Neural crest cell (in vitro differentiated cells): ENCODE measurements at regions not wholly inside any gene's neighbourhood (a gene's known extent, or its start where the extent isn't known, plus 50 kb on each side); places are given as distances from the start of the nearest gene placed in this dataset.

Source experiments
- DNase-seq: peaks from one replicate; pipeline ENCODE4 v3.0.0; 2021; ENCODE audit warnings: low read depth, mixed read lengths, low spot score
- H3K27ac Mint-ChIP-seq: one replicate; pipeline ENCODE4 v1.8.0; 2021; ENCODE audit warnings: mild to moderate bottlenecking, mixed read lengths; ENCODE audit not compliant: unreplicated experiment
- H3K27me3 Mint-ChIP-seq: 2 replicates; pipeline ENCODE4 v1.8.0; 2021; ENCODE audit warnings: low read depth, mild to moderate bottlenecking, mixed read lengths
- H3K36me3 Mint-ChIP-seq: 2 replicates; pipeline ENCODE4 v1.8.0; 2021; ENCODE audit warnings: low read depth, mild to moderate bottlenecking, mixed read lengths
- H3K4me1 Mint-ChIP-seq: 2 replicates; pipeline ENCODE4 v1.8.0; 2021; ENCODE audit warnings: mixed read lengths
- H3K4me3 Mint-ChIP-seq: one replicate; pipeline ENCODE4 v1.8.0; 2021; ENCODE audit warnings: mild to moderate bottlenecking, mixed read lengths
- H3K9me3 Mint-ChIP-seq: 2 replicates; pipeline ENCODE4 v1.8.0; 2021; ENCODE audit warnings: mixed read lengths
- CTCF ChIP-seq: fragments of 200-600 bp; sonication (generic); conservative IDR thresholded peaks from 2 replicates; pipeline ENCODE4 v1.5.0; 2021; ENCODE audit warnings: antibody characterized with exemption, mild to moderate bottlenecking

GRCh38 chr14:104389326-104390220 is 190.0 kb upstream of the C14orf180 start:
- Mint-ChIP-seq H3K4me1 (peaks cover 8% of the 10 kb centered on the region), H3K27ac (no peak overlapping the region), H3K4me3 (no peak overlapping the region), H3K9me3 (no peaks in the 10 kb centered on the region), H3K27me3 (no peaks in the 10 kb centered on the region), H3K36me3 (no peaks in the 10 kb centered on the region)
- TF ChIP-seq CTCF = no peak
- no peak for DNase-seq

- no peak for DNase-seq
- no peak for TF ChIP-seq CTCF
- H3K9me3 Mint-ChIP-seq = no peaks in the 10 kb centered on the region
- H3K36me3 Mint-ChIP-seq = no peaks in the 10 kb centered on the region
- H3K4me3 Mint-ChIP-seq = no peak overlapping the region
- no peaks in the 10 kb centered on the region for H3K27me3 Mint-ChIP-seq
- peaks cover 3% of the 10 kb centered on the region for H3K4me1 Mint-ChIP-seq
- H3K27ac Mint-ChIP-seq = no peak overlapping the region
These were observed 189.2 kb upstream of the C14orf180 start for GRCh38 chr14:104390221-104390931.

- H3K9me3 Mint-ChIP-seq = no peaks in the 10 kb centered on the region
- no peak overlapping the region for H3K4me3 Mint-ChIP-seq
- no peak for TF ChIP-seq CTCF
- no peaks in the 10 kb centered on the region for H3K4me1 Mint-ChIP-seq
- H3K27me3 Mint-ChIP-seq = peaks cover 2% of the 10 kb centered on the region
- no peak overlapping the region for H3K27ac Mint-ChIP-seq
- H3K36me3 Mint-ChIP-seq = no peaks in the 10 kb centered on the region
- DNase-seq = no peak
These were observed 188.3 kb upstream of the C14orf180 start for GRCh38 chr14:104390941-104391901.

- Mint-ChIP-seq H3K4me1 (no peaks in the 10 kb centered on the region), H3K27ac (no peak overlapping the region), H3K9me3 (no peaks in the 10 kb centered on the region), H3K36me3 (no peaks in the 10 kb centered on the region), H3K4me3 (no peak overlapping the region), H3K27me3 (peaks cover 2% of the 10 kb centered on the region)
- DNase-seq = no peak
- TF ChIP-seq CTCF = no peak
These were observed 187.6 kb upstream of the C14orf180 start for GRCh38 chr14:104392001-104392395.
